ENCODE measurements at regions not wholly inside any gene's neighbourhood (a gene's known extent, or its start where the extent isn't known, plus 50 kb on each side); places are given as distances from the start of the nearest gene placed in this dataset.
A peak's percentile ranks its signal among the peaks of the same experiment; 100 is the strongest.
"Not testable (repeated sequence)": the region's sequence is repeated elsewhere in the genome, so short reads cannot be mapped to it uniquely, and the experiment has no call there.

- not testable (repeated sequence) for FAIRE-seq; DNase-seq (ENCODE audit: insufficient read length, low spot score)
These were observed 152.9 kb upstream of the HSFY1 start for GRCh38 chrY:18393633-18394032.

GRCh38 chrY:18420846-18421245 lies 125.7 kb upstream of the HSFY1 start:
- not testable (repeated sequence) for FAIRE-seq; DNase-seq (ENCODE audit: insufficient read length, low spot score)

DNA sequence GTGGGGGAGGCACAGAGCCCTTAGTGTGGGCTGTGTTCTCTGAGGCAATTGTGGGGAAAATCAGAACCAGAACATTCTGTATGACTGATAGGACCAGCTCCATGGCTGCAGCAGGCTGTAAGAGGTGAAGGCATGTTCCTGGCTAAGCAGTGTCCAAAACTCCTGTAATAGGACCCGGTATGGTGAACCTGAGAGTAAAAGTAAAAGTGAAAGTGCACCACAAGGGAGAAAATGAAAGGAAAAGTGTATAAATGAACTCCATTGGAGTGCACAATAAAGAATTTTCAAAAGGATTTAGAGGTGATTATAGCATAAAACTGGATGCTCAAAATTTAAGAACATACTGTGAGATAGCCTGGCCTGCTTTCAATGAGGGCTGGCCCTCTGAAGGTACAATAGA lies 125.1 kb upstream of the HSFY1 start:
- FAIRE-seq, result peak; percentile 71
- not testable (repeated sequence) for DNase-seq (ENCODE audit: insufficient read length, low spot score)

- not testable (repeated sequence) for DNase-seq (ENCODE audit: insufficient read length, low spot score)
- peak; percentile 88 for FAIRE-seq
These were observed 122.4 kb upstream of the HSFY1 start for GRCh38 chrY:18423970-18424608.

GRCh38 chrY:18433540-18433939 lies 113.0 kb upstream of the HSFY1 start:
- not testable (repeated sequence) for DNase-seq (ENCODE audit: insufficient read length, low spot score); FAIRE-seq

DNA sequence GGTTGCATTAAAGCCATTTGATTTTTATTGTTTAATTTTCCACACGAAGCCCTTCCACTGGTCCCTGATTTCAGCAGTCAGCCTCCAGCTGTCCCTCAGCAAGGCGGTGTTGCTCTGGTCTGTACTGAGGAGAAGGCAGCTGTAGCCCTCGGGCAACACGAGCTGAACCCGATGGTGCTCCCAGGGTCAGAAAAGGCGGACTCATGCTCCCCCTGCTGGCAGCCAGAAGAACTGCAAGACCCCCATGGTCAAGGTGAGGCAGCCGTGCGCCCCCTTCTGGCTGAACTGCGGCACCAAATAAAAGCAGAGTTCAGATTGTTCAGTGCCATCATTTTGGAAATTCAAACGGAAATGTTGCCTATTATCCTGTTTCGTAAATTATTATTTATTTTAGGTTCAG lies 100.7 kb upstream of the HSFY1 start:
- not testable (repeated sequence) for DNase-seq (ENCODE audit: insufficient read length, low spot score)
- FAIRE-seq, result peak; percentile 54

GRCh38 chrY:18452815-18453214 lies 93.7 kb upstream of the HSFY1 start:
- FAIRE-seq; DNase-seq (ENCODE audit: insufficient read length, low spot score): not testable (repeated sequence)

DNA sequence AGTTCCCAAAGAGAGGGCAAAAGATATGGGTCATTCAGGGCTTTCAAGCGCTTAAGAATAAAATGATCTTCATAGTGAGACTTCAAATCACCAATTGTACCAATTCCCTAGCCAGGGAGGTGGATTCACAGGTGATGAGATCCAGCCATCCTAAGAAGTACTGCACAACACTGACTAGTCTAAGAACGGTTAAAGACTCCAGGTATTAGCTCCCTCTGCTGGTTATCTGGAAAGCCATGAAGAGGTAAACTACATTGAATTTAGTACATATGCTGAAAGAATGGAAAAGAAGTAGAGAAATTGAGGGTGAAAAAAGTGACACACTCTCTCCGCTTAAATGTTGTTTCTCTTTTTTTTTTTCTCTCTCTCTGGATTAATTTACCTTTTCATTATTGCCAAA lies 87.4 kb upstream of the HSFY1 start:
- FAIRE-seq, result peak; percentile 63
- not testable (repeated sequence) for DNase-seq (ENCODE audit: insufficient read length, low spot score)

DNA sequence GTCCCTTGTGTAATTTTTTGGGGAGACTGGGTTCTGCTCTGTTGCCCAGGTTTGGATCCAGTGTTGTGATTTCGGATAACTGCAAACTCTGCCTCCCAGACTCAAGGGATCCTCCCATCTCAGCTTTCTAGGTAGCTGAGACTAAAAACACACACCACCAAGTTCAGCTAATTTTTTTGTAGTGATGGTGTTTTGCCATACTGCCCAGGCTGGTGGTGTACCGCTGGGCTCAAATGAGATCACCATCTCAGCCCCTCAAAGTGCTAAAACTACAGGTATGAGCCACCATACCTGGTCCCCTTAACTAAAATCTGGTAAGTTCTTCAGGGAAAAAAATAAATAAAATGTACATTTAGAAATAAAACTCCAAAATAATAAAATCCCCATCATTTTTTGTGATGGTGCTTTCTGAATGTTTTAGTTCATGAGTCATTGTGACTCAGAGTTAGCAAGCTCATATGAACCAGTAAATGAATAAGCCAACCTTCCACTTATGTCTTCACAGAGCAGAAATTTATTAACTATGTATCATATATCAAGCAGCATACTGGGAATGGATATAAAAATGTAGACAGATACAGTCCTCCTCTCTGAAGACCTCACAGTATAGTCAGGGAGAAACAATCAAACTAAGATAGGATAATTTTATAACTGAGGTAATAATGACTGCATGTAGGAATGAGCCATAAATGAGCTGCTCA lies 85.2 kb upstream of the HSFY1 start:
- not testable (repeated sequence) for FAIRE-seq; DNase-seq (ENCODE audit: insufficient read length, low spot score)

GRCh38 chrY:18464812-18465211 lies 81.7 kb upstream of the HSFY1 start:
- FAIRE-seq, result not testable (repeated sequence)

GRCh38 chrY:18466661-18467060 lies 79.9 kb upstream of the HSFY1 start:
- FAIRE-seq; DNase-seq (ENCODE audit: insufficient read length, low spot score): not testable (repeated sequence)

More at GRCh38 chrY:18464812-18465211, 81.7 kb upstream of the HSFY1 start:
- not testable (repeated sequence) for DNase-seq (ENCODE audit: insufficient read length, low spot score)

DNA sequence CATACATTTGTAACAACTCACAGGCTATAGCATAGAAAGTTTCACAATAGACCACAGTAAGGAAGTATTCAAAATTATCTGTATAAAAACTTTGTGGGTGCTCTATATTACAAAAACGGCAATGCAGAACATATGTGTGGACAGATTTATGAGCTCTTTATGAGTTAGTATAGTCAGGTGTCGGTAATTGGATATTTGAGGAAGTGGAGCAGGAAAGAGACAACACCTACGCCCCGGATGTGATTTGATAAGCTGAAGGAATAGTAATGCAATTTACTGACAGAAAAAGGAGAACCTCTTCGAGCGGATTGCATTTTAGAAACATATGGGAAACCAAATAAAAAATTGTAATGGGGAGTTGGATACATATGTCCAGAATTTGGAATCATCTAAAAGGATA lies 63.2 kb upstream of the HSFY1 start:
- DNase-seq (ENCODE audit: insufficient read length, low spot score); FAIRE-seq: not testable (repeated sequence)

Measured in GM19239 (cell line).